CD8-positive, alpha-beta memory T cell (primary cell): ENCODE measurements at regions not wholly inside any gene's neighbourhood (a gene's known extent, or its start where the extent isn't known, plus 50 kb on each side); places are given as distances from the start of the nearest gene placed in this dataset.

Experiments
- CTCF ChIA-PET: fragments of 350-600 bp; sonication (Branson Sonifier 250); formaldehyde crosslinking; loops from one replicate; lab custom pipeline; 2021; ENCODE audit warnings: antibody characterized with exemption; lab: Charles Lee
- POLR2A ChIA-PET: fragments of 350-600 bp; sonication (Branson Sonifier 250); formaldehyde crosslinking; loops from one replicate; lab custom pipeline; 2021; ENCODE audit warnings: antibody characterized with exemption; lab: Charles Lee
- DNase-seq, 5 donors: peaks; one replicate each; pipeline versions ENCODE4 v3.0.0 to v3.0.0-alpha.2; 2020 to 2022; ENCODE audit warnings: mixed read lengths in 1 of 5
- H3K27ac ChIP-seq: one replicate; pipeline ENCODE4 v1.7.0; 2013; ENCODE audit warnings: low read depth, mild to moderate bottlenecking, low read length, moderate library complexity
- H3K27me3 ChIP-seq: 2 replicates; pipeline ENCODE4 v1.7.0; 2013; ENCODE audit warnings: low read length, mild to moderate bottlenecking; ENCODE audit not compliant: insufficient read depth, poor library complexity, severe bottlenecking
- H3K36me3 ChIP-seq: 2 replicates; pipeline ENCODE4 v1.7.0; 2013; ENCODE audit warnings: mild to moderate bottlenecking, low read length, moderate library complexity; ENCODE audit not compliant: insufficient read depth
- H3K4me1 ChIP-seq: 2 replicates; pipeline ENCODE4 v1.7.0; 2013; ENCODE audit warnings: mild to moderate bottlenecking, low read length, moderate library complexity; ENCODE audit not compliant: insufficient read depth
- H3K4me3 ChIP-seq: 2 replicates; pipeline ENCODE4 v1.7.0; 2013; ENCODE audit warnings: mild to moderate bottlenecking, low read length
- H3K9me3 ChIP-seq: 2 replicates; pipeline ENCODE4 v1.7.0; 2013; ENCODE audit warnings: mild to moderate bottlenecking, low read length
- H3K27ac Mint-ChIP-seq, 8 donors: one replicate each; pipeline ENCODE4 v1.8.0; 2020 to 2021; ENCODE audit warnings: mixed read lengths in 8 of 8, mild to moderate bottlenecking in 6 of 8, inconsistent platforms in 3 of 8, moderate library complexity in 3 of 8
- H3K27me3 Mint-ChIP-seq, 2 donors: one replicate each; pipeline ENCODE4 v1.8.0; 2020 to 2021; ENCODE audit warnings: mixed read lengths in 2 of 2, mild to moderate bottlenecking in 1 of 2, moderate library complexity in 1 of 2
- H3K36me3 Mint-ChIP-seq, 3 donors: one replicate each; pipeline ENCODE4 v1.8.0; 2020 to 2021; ENCODE audit warnings: mixed read lengths in 3 of 3, inconsistent platforms in 1 of 3, mild to moderate bottlenecking in 1 of 3
- H3K4me1 Mint-ChIP-seq, 3 donors: one replicate each; pipeline ENCODE4 v1.8.0; 2020 to 2021; ENCODE audit warnings: mixed read lengths in 3 of 3, inconsistent platforms in 1 of 3, mild to moderate bottlenecking in 1 of 3
- H3K4me3 Mint-ChIP-seq, 7 donors: one replicate each; pipeline ENCODE4 v1.8.0; 2020 to 2021; ENCODE audit warnings: mixed read lengths in 7 of 7, mild to moderate bottlenecking in 6 of 7, moderate library complexity in 4 of 7, inconsistent platforms in 2 of 7
- H3K9me3 Mint-ChIP-seq, 5 donors: one replicate each; pipeline ENCODE4 v1.8.0; 2020 to 2022; ENCODE audit warnings: mixed read lengths in 5 of 5, mild to moderate bottlenecking in 3 of 5, moderate library complexity in 2 of 5, inconsistent platforms in 1 of 5

DNA sequence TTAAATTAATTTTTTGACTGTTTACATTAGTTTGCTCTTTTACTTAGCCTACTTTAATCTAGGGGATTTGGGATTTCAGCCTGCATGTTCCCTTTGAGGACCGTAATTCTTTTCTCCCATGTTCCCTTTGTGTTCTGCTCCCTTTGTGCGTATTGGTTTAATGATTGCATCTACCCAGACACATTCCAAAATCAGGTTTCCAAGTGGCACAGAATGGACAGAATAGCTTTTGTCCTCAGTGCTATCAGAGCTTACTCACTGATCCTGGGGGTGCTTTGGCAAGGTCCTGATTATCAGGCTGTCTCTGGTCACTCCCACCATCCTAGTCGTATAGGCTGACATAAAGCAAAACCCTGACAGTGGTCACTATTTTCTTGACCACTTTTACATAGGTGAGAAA, 867.5 kb downstream of the TSN start:
- H3K27ac ChIP-seq = no peak overlapping the region
- H3K36me3 Mint-ChIP-seq = no peaks in the 10 kb centered on the region
- no peak overlapping the region for H3K4me3 Mint-ChIP-seq
- peaks cover 13 to 31% (median 18%) of the 10 kb centered on the region in 5 donors for H3K9me3 Mint-ChIP-seq
- H3K27me3 Mint-ChIP-seq = no peaks in the 10 kb centered on the region
- DNase-seq = no peak
- H3K36me3 ChIP-seq = no peaks in the 10 kb centered on the region
- H3K4me1 ChIP-seq = no peaks in the 10 kb centered on the region
- H3K27me3 ChIP-seq = no peaks in the 10 kb centered on the region
- no peaks in the 10 kb centered on the region for H3K9me3 ChIP-seq
- no peak overlapping the region for H3K4me3 ChIP-seq
- ChIA-PET CTCF (no interaction called here), POLR2A (no interaction called here)
- no peak overlapping the region for H3K27ac Mint-ChIP-seq
- H3K4me1 Mint-ChIP-seq = no peaks in the 10 kb centered on the region

DNA sequence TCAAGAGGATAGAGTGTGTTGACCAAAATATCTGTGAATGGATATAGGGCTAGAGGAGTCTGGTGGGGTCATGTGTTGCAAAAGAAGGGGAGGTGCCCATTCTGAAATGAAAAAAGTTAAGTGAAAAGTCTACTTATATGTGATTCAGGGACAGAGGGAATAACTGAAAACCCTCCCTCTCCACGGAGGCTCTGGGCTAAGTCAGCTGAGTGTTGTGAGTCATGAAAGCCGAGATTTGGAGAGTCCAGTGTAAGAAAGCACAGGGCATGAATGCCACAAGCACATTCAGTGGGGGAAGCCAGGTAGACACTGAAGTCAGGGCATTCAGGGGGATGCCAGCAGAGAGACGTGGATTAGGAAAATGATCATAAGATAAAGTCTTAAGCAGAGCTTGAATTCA, 871.9 kb downstream of the TSN start:
- H3K36me3 Mint-ChIP-seq = no peaks in the 10 kb centered on the region
- no peaks in the 10 kb centered on the region for H3K9me3 ChIP-seq
- no peaks in the 10 kb centered on the region for H3K4me1 ChIP-seq
- H3K4me3 ChIP-seq = no peak overlapping the region
- H3K27me3 ChIP-seq = no peaks in the 10 kb centered on the region
- H3K36me3 ChIP-seq = no peaks in the 10 kb centered on the region
- peaks cover 5 to 17% (median 9%) of the 10 kb centered on the region in 5 donors for H3K9me3 Mint-ChIP-seq
- CTCF ChIA-PET = no interaction called here
- H3K4me3 Mint-ChIP-seq = no peak overlapping the region
- POLR2A ChIA-PET = no interaction called here
- no peaks in the 10 kb centered on the region for H3K27me3 Mint-ChIP-seq
- H3K27ac ChIP-seq = no peak overlapping the region
- H3K27ac Mint-ChIP-seq = no peak overlapping the region
- H3K4me1 Mint-ChIP-seq = no peaks in the 10 kb centered on the region
- DNase-seq = no peak

DNA sequence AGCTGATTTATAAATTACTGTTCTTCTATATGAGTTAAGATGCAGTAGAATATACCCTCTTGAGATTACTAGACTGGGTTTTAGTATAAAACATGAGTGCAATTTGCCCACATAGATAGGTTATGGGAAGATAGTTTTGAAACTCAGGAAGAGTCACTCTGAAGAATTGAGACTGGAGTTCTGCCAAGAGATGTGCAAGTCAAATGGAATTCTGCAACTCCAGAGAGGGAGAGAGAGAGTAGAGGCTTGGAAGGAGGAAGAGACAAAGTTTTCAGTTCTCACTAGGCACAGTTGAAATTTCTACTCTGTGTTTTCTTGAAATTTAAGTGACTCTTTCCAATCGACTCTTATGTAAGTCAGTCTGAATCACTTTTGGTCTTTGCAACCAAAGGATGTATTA, 878.8 kb downstream of the TSN start:
- POLR2A ChIA-PET = no interaction called here
- H3K4me3 Mint-ChIP-seq = no peak overlapping the region
- no peak overlapping the region for H3K27ac Mint-ChIP-seq
- Histone ChIP-seq H3K9me3 (no peaks in the 10 kb centered on the region), H3K27ac (no peak overlapping the region), H3K4me1 (no peaks in the 10 kb centered on the region), H3K36me3 (no peaks in the 10 kb centered on the region), H3K4me3 (no peak overlapping the region), H3K27me3 (no peaks in the 10 kb centered on the region)
- no peaks in the 10 kb centered on the region for H3K36me3 Mint-ChIP-seq
- H3K9me3 Mint-ChIP-seq = peaks cover 0 to 17% (median 8%) of the 10 kb centered on the region in 5 donors
- DNase-seq = no peak
- CTCF ChIA-PET = no interaction called here
- no peaks in the 10 kb centered on the region for H3K27me3 Mint-ChIP-seq
- H3K4me1 Mint-ChIP-seq = no peaks in the 10 kb centered on the region

- Histone ChIP-seq H3K4me3 (no peak overlapping the region), H3K36me3 (no peaks in the 10 kb centered on the region), H3K27ac (no peak overlapping the region), H3K27me3 (no peaks in the 10 kb centered on the region), H3K4me1 (no peaks in the 10 kb centered on the region), H3K9me3 (no peaks in the 10 kb centered on the region)
- Mint-ChIP-seq H3K4me1 (no peaks in the 10 kb centered on the region), H3K9me3 (peaks cover 0 to 15% (median 9%) of the 10 kb centered on the region in 5 donors), H3K36me3 (no peaks in the 10 kb centered on the region), H3K4me3 (no peak overlapping the region), H3K27me3 (no peaks in the 10 kb centered on the region), H3K27ac (no peak overlapping the region)
- CTCF ChIA-PET = no interaction called here
- DNase-seq = no peak
- POLR2A ChIA-PET = no interaction called here
These were observed 879.5 kb downstream of the TSN start for GRCh38 chr2:122634920-122635319.

- no peaks in the 10 kb centered on the region for H3K27me3 ChIP-seq
- H3K4me1 ChIP-seq = no peaks in the 10 kb centered on the region
- no peak overlapping the region for H3K4me3 Mint-ChIP-seq
- CTCF ChIA-PET = no interaction called here
- no peaks in the 10 kb centered on the region for H3K4me1 Mint-ChIP-seq
- no peaks in the 10 kb centered on the region for H3K27me3 Mint-ChIP-seq
- H3K4me3 ChIP-seq = no peak overlapping the region
- H3K27ac Mint-ChIP-seq = no peak overlapping the region
- no peaks in the 10 kb centered on the region for H3K36me3 Mint-ChIP-seq
- no peaks in the 10 kb centered on the region for H3K36me3 ChIP-seq
- DNase-seq = no peak
- peaks cover 4 to 19% (median 9%) of the 10 kb centered on the region in 5 donors for H3K9me3 Mint-ChIP-seq
- POLR2A ChIA-PET = no interaction called here
- no peak overlapping the region for H3K27ac ChIP-seq
- H3K9me3 ChIP-seq = no peaks in the 10 kb centered on the region
These were observed 880.2 kb downstream of the TSN start for GRCh38 chr2:122635686-122636085.

DNA sequence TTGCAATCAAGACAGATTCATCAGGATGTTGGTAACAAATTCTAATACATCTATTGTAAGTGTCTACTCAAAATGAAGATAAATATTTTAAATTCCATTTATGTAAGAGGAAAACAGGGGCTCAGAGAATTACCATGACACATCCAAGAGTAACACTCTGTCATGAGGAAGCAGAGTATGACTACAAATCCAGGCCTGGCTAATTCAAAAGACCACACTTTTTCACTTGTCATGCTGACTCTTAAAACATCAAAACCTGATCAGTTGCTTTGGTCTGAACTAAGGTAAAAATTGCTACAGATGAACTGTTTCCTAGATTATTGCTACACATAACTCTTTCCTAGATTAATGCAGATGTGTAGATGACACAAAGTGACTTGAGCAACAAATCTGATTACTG, 880.6 kb downstream of the TSN start:
- no peaks in the 10 kb centered on the region for H3K4me1 Mint-ChIP-seq

DNA sequence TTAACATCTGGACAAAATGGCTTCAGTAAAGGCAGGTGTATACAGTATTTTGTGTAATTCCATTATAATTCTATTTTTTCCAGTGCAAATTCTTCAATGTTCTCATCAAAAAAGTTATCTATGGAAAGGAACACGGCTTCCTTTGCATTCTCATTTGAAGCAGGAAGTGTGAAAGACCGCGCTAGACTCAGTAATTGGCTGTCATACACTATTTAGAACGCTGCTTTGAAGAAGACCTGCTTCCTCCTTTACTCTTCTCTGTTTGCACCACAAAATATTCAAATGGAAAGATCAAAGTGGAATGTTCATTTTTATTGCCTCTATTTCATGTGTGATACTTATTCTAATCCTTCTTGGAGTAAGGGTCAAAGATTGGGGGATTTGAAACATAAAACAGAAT, 883.7 kb downstream of the TSN start:
- no peaks in the 10 kb centered on the region for H3K9me3 ChIP-seq
- no peaks in the 10 kb centered on the region for H3K4me1 ChIP-seq
- Mint-ChIP-seq H3K9me3 (peaks cover 3 to 26% (median 15%) of the 10 kb centered on the region in 5 donors), H3K36me3 (no peaks in the 10 kb centered on the region), H3K4me1 (no peaks in the 10 kb centered on the region), H3K27me3 (no peaks in the 10 kb centered on the region), H3K27ac (no peak overlapping the region), H3K4me3 (no peak overlapping the region)
- CTCF ChIA-PET = no interaction called here
- no peaks in the 10 kb centered on the region for H3K36me3 ChIP-seq
- no peak for DNase-seq
- POLR2A ChIA-PET = no interaction called here
- H3K27me3 ChIP-seq = no peaks in the 10 kb centered on the region
- H3K4me3 ChIP-seq = no peak overlapping the region
- H3K27ac ChIP-seq = no peak overlapping the region

More for the DNA sequence above, 880.6 kb downstream of the TSN start:
- no peak overlapping the region for H3K27ac Mint-ChIP-seq
- ChIA-PET CTCF (no interaction called here), POLR2A (no interaction called here)
- H3K27ac ChIP-seq = no peak overlapping the region
- no peaks in the 10 kb centered on the region for H3K27me3 ChIP-seq
- no peak overlapping the region for H3K4me3 Mint-ChIP-seq
- H3K36me3 ChIP-seq = no peaks in the 10 kb centered on the region
- H3K36me3 Mint-ChIP-seq = no peaks in the 10 kb centered on the region
- DNase-seq = no peak
- peaks cover 5 to 19% (median 12%) of the 10 kb centered on the region in 5 donors for H3K9me3 Mint-ChIP-seq
- H3K4me1 ChIP-seq = no peaks in the 10 kb centered on the region
- H3K9me3 ChIP-seq = no peaks in the 10 kb centered on the region
- no peak overlapping the region for H3K4me3 ChIP-seq
- H3K27me3 Mint-ChIP-seq = no peaks in the 10 kb centered on the region

DNA sequence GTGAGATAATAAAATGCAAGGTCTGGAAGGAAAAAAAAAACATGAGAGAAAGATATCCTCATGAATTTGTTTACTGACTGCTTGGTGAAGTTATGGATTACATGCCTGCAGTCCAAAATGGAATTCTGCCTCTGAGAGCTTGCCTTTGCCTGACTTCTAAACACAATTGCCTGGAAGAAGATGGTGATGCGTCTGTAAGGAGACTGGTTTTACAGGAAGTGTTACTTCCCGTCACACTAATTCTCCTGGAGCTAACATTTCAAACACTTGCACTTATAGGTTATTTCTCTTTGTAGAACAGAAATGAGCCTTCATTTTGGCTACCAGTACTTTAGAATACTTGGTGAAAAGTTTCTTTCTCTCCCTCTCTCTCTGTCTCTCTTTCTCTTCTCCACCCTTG, 884.3 kb downstream of the TSN start:
- no peak overlapping the region for H3K4me3 Mint-ChIP-seq
- Histone ChIP-seq H3K4me3 (no peak overlapping the region), H3K27me3 (no peaks in the 10 kb centered on the region), H3K36me3 (no peaks in the 10 kb centered on the region), H3K9me3 (no peaks in the 10 kb centered on the region), H3K27ac (no peak overlapping the region), H3K4me1 (no peaks in the 10 kb centered on the region)
- H3K4me1 Mint-ChIP-seq = no peaks in the 10 kb centered on the region
- no peaks in the 10 kb centered on the region for H3K27me3 Mint-ChIP-seq
- no peak for DNase-seq
- CTCF ChIA-PET = no interaction called here
- H3K27ac Mint-ChIP-seq = no peak overlapping the region
- peaks cover 3 to 21% (median 15%) of the 10 kb centered on the region in 5 donors for H3K9me3 Mint-ChIP-seq
- POLR2A ChIA-PET = no interaction called here
- no peaks in the 10 kb centered on the region for H3K36me3 Mint-ChIP-seq
